ENCODE measurements at regions not wholly inside any gene's neighbourhood (a gene's known extent, or its start where the extent isn't known, plus 50 kb on each side); places are given as distances from the start of the nearest gene placed in this dataset.
A peak's percentile ranks its signal among the peaks of the same experiment; 100 is the strongest.

- no TSS peak for BruUV-seq (replicated peaks)
- in situ Hi-C loops (cut with MboI): no loop called here
These were observed 151.3 kb downstream of the BACH1 start for GRCh38 chr21:29450058-29450457.

GRCh38 chr21:29453511-29453910, 154.8 kb downstream of the BACH1 start:
- ATAC-seq: peak; percentile 81
- no peak for DNase-seq (ENCODE audit: low read depth, low spot score)
- no peak overlapping the region for H3K27ac ChIP-seq (ENCODE audit: control insufficient read depth, insufficient read depth)
- ChIA-PET CTCF (interaction anchor here (1.2 to 1.3 kb wide), 2 partner anchors 12 to 24 kb away, joined by 3 read pairs; no protein-coding TSS in a partner anchor), RAD21 (ENCODE audit: unreplicated experiment) (no interaction called here), SMC1A (ENCODE audit: uncharacterized antibody, unreplicated experiment) (no interaction called here), POLR2A (no interaction called here)
- WGBS (ENCODE audit: insufficient coverage, insufficient replicate concordance, low lambda C conversion rate, missing lambda C conversion rate): 3% methylated on average over 3 of the region's 3 CpGs
- intact Hi-C loops (cut with micrococcal nuclease; ENCODE audit: unreplicated experiment): no loop called here
- no peaks in the 10 kb centered on the region for H3K79me2 ChIP-seq (ENCODE audit: control insufficient read depth, insufficient read depth, low read length)
- BruUV-seq (replicated peaks): no TSS peak
- no peaks in the 10 kb centered on the region for H3K27me3 ChIP-seq (replicated peaks in 1 of 2; ENCODE audit: control insufficient read depth in 2 of 2, insufficient read depth in 2 of 2, low read length in 1 of 2)
- H3K9ac ChIP-seq (ENCODE audit: control insufficient read depth, insufficient read depth, low read length): no peak overlapping the region
- H3K9me3 ChIP-seq (replicated peaks; ENCODE audit: control insufficient read depth, insufficient read depth, low read length): no peaks in the 10 kb centered on the region; the same call in 1 of the 3 replicates
- in situ Hi-C loops (cut with MboI): no loop called here
- no peak for TF ChIP-seq ESRRA (IDR thresholded peaks at IDR 0.05; ENCODE audit: low read length)
- no peak for TF ChIP-seq BACH1 (IDR thresholded peaks at IDR 0.05; ENCODE audit: borderline replicate concordance)
- TF ChIP-seq POU2F2 (IDR thresholded peaks at IDR 0.05; ENCODE audit: borderline replicate concordance, low read depth, low read length): 0 out of 3 replicates have a peak, but pooled peaks have one; percentile 36
- TF ChIP-seq POLR2AphosphoS5 (IDR thresholded peaks at IDR 0.05; ENCODE audit: low read length): no peak
- TF ChIP-seq MTA2 (IDR thresholded peaks at IDR 0.05; ENCODE audit: low read depth): no peak
- no peak for TF ChIP-seq CHD4 (IDR thresholded peaks at IDR 0.05)
- no peak overlapping the region for H2AFZ ChIP-seq (ENCODE audit: control insufficient read depth, low read depth, low read length)
- FAIRE-seq: no peak
- H3K4me3 ChIP-seq: no peak overlapping the region
- H3K4me1 ChIP-seq (ENCODE audit: control insufficient read depth, insufficient read depth, low read length): no peaks in the 10 kb centered on the region
- no peaks in the 10 kb centered on the region for H4K20me1 ChIP-seq (ENCODE audit: control insufficient read depth, insufficient read depth)
- no peaks in the 10 kb centered on the region for H3K36me3 ChIP-seq (ENCODE audit: control insufficient read depth in 2 of 2, insufficient read depth in 2 of 2, low read length in 1 of 2)
- H3K4me2 ChIP-seq (ENCODE audit: control insufficient read depth, insufficient read depth): no peak overlapping the region

More at GRCh38 chr21:29450058-29450457, 151.3 kb downstream of the BACH1 start:
- 98% methylated on average over 6 of the region's 6 CpGs for WGBS (ENCODE audit: insufficient coverage, insufficient replicate concordance, low lambda C conversion rate, missing lambda C conversion rate)
- ChIA-PET RAD21 (ENCODE audit: unreplicated experiment) (no interaction called here), SMC1A (ENCODE audit: uncharacterized antibody, unreplicated experiment) (no interaction called here), CTCF (interaction anchor here (1.5 kb wide), 1 partner anchor 74 kb away, joined by 5 read pairs; no protein-coding TSS in a partner anchor), POLR2A (no interaction called here)
- Histone ChIP-seq H3K27ac (ENCODE audit: control insufficient read depth, insufficient read depth) (no peak overlapping the region), H3K79me2 (ENCODE audit: control insufficient read depth, insufficient read depth, low read length) (no peaks in the 10 kb centered on the region), H3K4me3 (no peak overlapping the region), H3K9me3 (replicated peaks; ENCODE audit: control insufficient read depth, insufficient read depth, low read length) (no peaks in the 10 kb centered on the region; the same call in 1 of the 3 replicates), H3K27me3 (replicated peaks in 1 of 2; ENCODE audit: control insufficient read depth in 2 of 2, insufficient read depth in 2 of 2, low read length in 1 of 2) (no peaks in the 10 kb centered on the region), H4K20me1 (ENCODE audit: control insufficient read depth, insufficient read depth) (no peaks in the 10 kb centered on the region), H3K9ac (ENCODE audit: control insufficient read depth, insufficient read depth, low read length) (no peak overlapping the region), H3K36me3 (ENCODE audit: control insufficient read depth in 2 of 2, insufficient read depth in 2 of 2, low read length in 1 of 2) (no peaks in the 10 kb centered on the region), H3K4me2 (ENCODE audit: control insufficient read depth, insufficient read depth) (no peak overlapping the region), H3K4me1 (ENCODE audit: control insufficient read depth, insufficient read depth, low read length) (no peaks in the 10 kb centered on the region), H2AFZ (ENCODE audit: control insufficient read depth, low read depth, low read length) (no peak overlapping the region)
- intact Hi-C loops (cut with micrococcal nuclease; ENCODE audit: unreplicated experiment): no loop called here
- ATAC-seq (no peak), FAIRE-seq (no peak), DNase-seq (ENCODE audit: low read depth, low spot score) (no peak)
- TF ChIP-seq IRF4 (IDR thresholded peaks at IDR 0.05; ENCODE audit: low read depth, low read length) (no peak), SMAD5 (IDR thresholded peaks at IDR 0.05; ENCODE audit: low read depth) (no peak)
